Smooth muscle cell (in vitro differentiated cells): ENCODE measurements at regions not wholly inside any gene's neighbourhood (a gene's known extent, or its start where the extent isn't known, plus 50 kb on each side); places are given as distances from the start of the nearest gene placed in this dataset.

Source experiments
- DNase-seq: peaks from one replicate; lab custom pipeline; 2025; ENCODE audit not compliant: unreplicated experiment; lab: John Stamatoyannopoulos, UW
- H2AFZ ChIP-seq: fragments of 200-600 bp; sonication (generic); 2 replicates; pipeline ENCODE4 v1.6.0; 2016; ENCODE audit warnings: antibody characterized with exemption, low read depth, mild to moderate bottlenecking
- H3F3A ChIP-seq: fragments of 200-600 bp; sonication (generic); 2 replicates; pipeline ENCODE4 v1.6.0; 2017; ENCODE audit warnings: antibody characterized with exemption, low read depth
- H3K27ac ChIP-seq: fragments of 200-600 bp; sonication (generic); 2 replicates; pipeline ENCODE4 v1.5.1; 2016; ENCODE audit warnings: low read depth, mild to moderate bottlenecking
- H3K27me3 ChIP-seq: fragments of 200-600 bp; sonication (generic); 2 replicates; pipeline ENCODE4 v1.6.1; 2016; ENCODE audit warnings: low read depth, mild to moderate bottlenecking
- H3K36me3 ChIP-seq: fragments of 200-600 bp; sonication (generic); 2 replicates; pipeline ENCODE4 v1.5.1; 2016; ENCODE audit warnings: low read depth
- H3K4me1 ChIP-seq: fragments of 200-600 bp; sonication (generic); 2 replicates; pipeline ENCODE4 v1.5.1; 2016; ENCODE audit warnings: low read depth
- H3K4me2 ChIP-seq: fragments of 200-600 bp; sonication (generic); 2 replicates; pipeline ENCODE4 v1.6.0; 2016; ENCODE audit warnings: mild to moderate bottlenecking
- H3K4me3 ChIP-seq: fragments of 200-600 bp; sonication (generic); 2 replicates; pipeline ENCODE4 v1.5.1; 2016; ENCODE audit warnings: mild to moderate bottlenecking
- H3K79me2 ChIP-seq: fragments of 200-600 bp; sonication (generic); 2 replicates; pipeline ENCODE4 v1.6.0; 2016; ENCODE audit warnings: low read depth, mild to moderate bottlenecking
- H3K9ac ChIP-seq: fragments of 200-600 bp; sonication (generic); 2 replicates; pipeline ENCODE4 v1.6.0; 2016; ENCODE audit warnings: low read depth
- H3K9me3 ChIP-seq: fragments of 200-600 bp; sonication (generic); replicated peaks from 2 replicates; pipeline ENCODE4 v1.5.1; 2016; ENCODE audit warnings: low read depth
- H4K20me1 ChIP-seq: fragments of 200-600 bp; sonication (generic); 2 replicates; pipeline ENCODE4 v1.6.0; 2016; ENCODE audit warnings: low read depth
- CTCF ChIP-seq: fragments of 200-600 bp; sonication (generic); IDR thresholded peaks from 2 replicates; pipeline ENCODE4 v1.5.1; 2017; ENCODE audit warnings: borderline replicate concordance, mild to moderate bottlenecking, antibody characterized with exemption; ENCODE audit not compliant: insufficient read depth, poor library complexity, severe bottlenecking
- WGBS: methylation state at CpG from one replicate; pipeline ENCODE4 v1.1.7; 2016; ENCODE audit warnings: low lambda C conversion rate; 5-methylcytosine and 5-hydroxymethylcytosine counted together

DNA sequence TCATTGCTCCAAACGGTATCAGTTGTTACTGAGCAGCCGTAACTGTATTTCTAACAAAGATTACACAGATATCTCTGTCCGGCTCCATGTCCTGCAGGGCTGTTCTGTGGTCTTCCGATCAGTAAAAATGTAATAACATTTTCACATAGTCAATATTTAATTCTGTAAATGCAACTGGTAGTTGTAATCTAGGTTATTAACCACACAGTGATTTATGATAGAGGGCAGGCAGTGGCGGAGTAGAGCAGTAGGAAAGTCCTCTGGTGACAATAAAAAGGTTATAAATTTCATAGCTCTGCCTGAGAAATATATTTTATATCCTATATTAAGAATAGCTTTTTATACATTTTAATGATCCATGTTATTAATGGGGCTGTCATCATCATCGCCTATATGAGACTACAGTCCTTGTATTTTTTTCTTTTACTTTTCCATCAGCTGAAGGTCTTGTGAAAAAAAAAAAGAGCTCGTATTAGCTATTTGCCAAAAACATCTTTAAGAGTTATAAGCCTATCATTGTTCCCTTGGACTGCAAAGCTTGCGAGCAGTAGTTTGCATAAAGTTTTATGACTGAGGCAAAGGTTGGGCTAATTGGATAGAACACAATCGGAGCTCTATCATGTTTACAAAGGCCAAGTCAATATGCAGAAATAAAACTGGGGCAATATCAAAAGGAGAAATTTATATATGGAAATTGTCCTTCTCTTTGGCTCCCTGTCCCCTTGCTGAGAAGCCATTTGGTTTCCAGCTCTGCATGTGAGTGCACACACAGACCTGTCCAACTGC lies 648.0 kb downstream of the IRX1 start:
- no peak for TF ChIP-seq CTCF
- no peak overlapping the region for H3K4me2 ChIP-seq

DNA sequence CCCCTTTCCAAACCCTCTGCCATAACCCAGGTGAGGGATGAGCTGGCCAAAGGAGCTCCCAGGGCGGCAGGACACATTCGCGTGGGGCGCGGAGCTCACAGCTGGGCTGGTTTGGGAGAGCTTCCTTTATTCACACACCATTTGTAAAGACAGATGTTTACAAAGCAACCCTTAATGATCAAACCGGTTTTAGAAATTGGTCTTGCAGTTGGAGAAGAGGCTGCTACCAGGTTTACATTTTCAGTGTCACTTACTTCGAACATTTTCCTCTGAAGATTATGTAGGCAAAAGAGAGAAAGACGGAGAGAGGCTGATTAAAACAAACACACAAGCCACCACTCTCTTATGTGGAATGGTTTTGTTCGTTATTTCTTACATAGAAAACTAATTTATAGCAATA lies 648.7 kb downstream of the IRX1 start:
- no peaks in the 10 kb centered on the region for H3F3A ChIP-seq
- H3K4me3 ChIP-seq = no peak overlapping the region
- TF ChIP-seq CTCF = no peak
- no peaks in the 10 kb centered on the region for H3K4me1 ChIP-seq
- H2AFZ ChIP-seq = no peak overlapping the region
- no peaks in the 10 kb centered on the region for H3K9me3 ChIP-seq
- H3K79me2 ChIP-seq = no peaks in the 10 kb centered on the region
- DNase-seq = no peak
- H3K36me3 ChIP-seq = no peaks in the 10 kb centered on the region
- H3K4me2 ChIP-seq = no peak overlapping the region
- WGBS = 83% methylated on average over 9 of the region's 9 CpGs
- no peak overlapping the region for H3K9ac ChIP-seq
- no peaks in the 10 kb centered on the region for H3K27me3 ChIP-seq
- H3K27ac ChIP-seq = no peak overlapping the region
- H4K20me1 ChIP-seq = no peaks in the 10 kb centered on the region

More for the DNA sequence above, 648.0 kb downstream of the IRX1 start:
- Histone ChIP-seq H3K9me3 (no peaks in the 10 kb centered on the region), H3K4me3 (no peak overlapping the region), H3K36me3 (no peaks in the 10 kb centered on the region), H3F3A (no peaks in the 10 kb centered on the region), H4K20me1 (no peaks in the 10 kb centered on the region), H3K27me3 (no peaks in the 10 kb centered on the region), H3K9ac (no peak overlapping the region), H3K4me1 (no peaks in the 10 kb centered on the region), H2AFZ (no peak overlapping the region), H3K27ac (no peak overlapping the region), H3K79me2 (no peaks in the 10 kb centered on the region)
- no peak for DNase-seq
- WGBS = 86% methylated on average over 9 of the region's 9 CpGs

DNA sequence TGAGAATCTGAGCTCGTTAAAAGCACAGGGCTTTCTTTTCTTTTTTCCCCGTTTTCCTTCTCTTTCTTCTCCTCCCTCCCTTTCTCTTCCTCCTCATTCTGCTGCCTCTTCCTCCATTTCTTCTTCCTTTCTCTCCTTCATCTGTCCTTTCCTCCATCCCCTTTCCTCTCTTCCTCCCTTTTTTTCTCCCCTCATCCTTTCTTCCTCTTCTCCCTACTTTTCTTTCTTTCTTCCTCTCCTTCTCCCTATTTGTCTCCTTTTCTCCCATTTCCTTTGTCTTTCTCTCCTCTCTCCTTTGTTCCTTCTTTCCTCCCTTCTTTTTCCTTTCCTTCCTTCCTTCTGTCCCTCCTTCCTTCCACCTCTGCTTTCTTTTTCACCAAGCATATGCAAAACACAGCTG lies 649.4 kb downstream of the IRX1 start:
- Histone ChIP-seq H2AFZ (no peak overlapping the region), H3K27ac (no peak overlapping the region), H3K4me3 (no peak overlapping the region), H3K9me3 (no peaks in the 10 kb centered on the region), H3K4me2 (no peak overlapping the region), H3K4me1 (no peaks in the 10 kb centered on the region), H3K36me3 (no peaks in the 10 kb centered on the region), H3F3A (no peaks in the 10 kb centered on the region), H3K9ac (no peak overlapping the region), H4K20me1 (no peaks in the 10 kb centered on the region), H3K79me2 (no peaks in the 10 kb centered on the region), H3K27me3 (no peaks in the 10 kb centered on the region)
- no peak for DNase-seq
- WGBS = 91% methylated on average over 2 of the region's 2 CpGs
- TF ChIP-seq CTCF = no peak

GRCh38 chr5:4245511-4245910 lies 649.9 kb downstream of the IRX1 start:
- Histone ChIP-seq H4K20me1 (no peaks in the 10 kb centered on the region), H3K27me3 (no peaks in the 10 kb centered on the region), H3K4me1 (no peaks in the 10 kb centered on the region), H2AFZ (no peak overlapping the region), H3K36me3 (no peaks in the 10 kb centered on the region), H3K9me3 (no peaks in the 10 kb centered on the region), H3K4me3 (no peak overlapping the region), H3K27ac (no peak overlapping the region), H3K79me2 (no peaks in the 10 kb centered on the region), H3K9ac (no peak overlapping the region), H3F3A (no peaks in the 10 kb centered on the region), H3K4me2 (no peak overlapping the region)
- no peak for TF ChIP-seq CTCF
- 78% methylated on average over 10 of the region's 10 CpGs for WGBS
- no peak for DNase-seq
